ENCODE measurements at regions not wholly inside any gene's neighbourhood (a gene's known extent, or its start where the extent isn't known, plus 50 kb on each side); places are given as distances from the start of the nearest gene placed in this dataset.
"Not testable (repeated sequence)": the region's sequence is repeated elsewhere in the genome, so short reads cannot be mapped to it uniquely, and the experiment has no call there.

- DNase-seq (ENCODE audit: low read depth, low spot score), result no peak
- no peak overlapping the region for H3K4me3 ChIP-seq (ENCODE audit: low read depth, low read length)
- ChIA-PET POLR2A (no interaction called here), CTCF (interaction anchor here (1.2 kb wide), 1 partner anchor 181 kb away, joined by 4 read pairs; no protein-coding TSS in a partner anchor)
- no peak for TF ChIP-seq CTCF (IDR thresholded peaks at IDR 0.05; ENCODE audit: insufficient read depth, low read length, missing control alignments)
These were observed 66.3 kb upstream of the LIFR start for GRCh38 chr5:38622723-38623129.

GRCh38 chr5:38624541-38624940 lies 68.1 kb upstream of the LIFR start:
- POLR2A ChIA-PET; DNase-seq (ENCODE audit: low read depth, low spot score); H3K4me3 ChIP-seq (ENCODE audit: low read depth, low read length): not testable (repeated sequence)
- CTCF ChIA-PET, result interaction anchor here (0.6 kb wide), 1 partner anchor 361 kb away, joined by 3 read pairs; no protein-coding TSS in a partner anchor

GRCh38 chr5:38631376-38631775 lies 74.9 kb upstream of the LIFR start:
- CTCF ChIA-PET; POLR2A ChIA-PET; H3K4me3 ChIP-seq (ENCODE audit: low read depth, low read length); DNase-seq (ENCODE audit: low read depth, low spot score): not testable (repeated sequence)

- ChIA-PET CTCF (interaction anchor here (1.3 kb wide), 1 partner anchor 193 kb away, joined by 4 read pairs; no protein-coding TSS in a partner anchor), POLR2A (no interaction called here)
- no peak overlapping the region for H3K4me3 ChIP-seq (ENCODE audit: low read depth, low read length)
- no peak for TF ChIP-seq CTCF (IDR thresholded peaks at IDR 0.05; ENCODE audit: insufficient read depth, low read length, missing control alignments)
- DNase-seq (ENCODE audit: low read depth, low spot score), result no peak
These were observed 78.3 kb upstream of the LIFR start for GRCh38 chr5:38634568-38635369.

GRCh38 chr5:38636626-38637025 lies 80.2 kb upstream of the LIFR start:
- ChIA-PET CTCF (no interaction called here), POLR2A (no interaction called here)
- H3K4me3 ChIP-seq (ENCODE audit: low read depth, low read length), result no peak overlapping the region
- DNase-seq (ENCODE audit: low read depth, low spot score), result no peak
- no peak for TF ChIP-seq CTCF (IDR thresholded peaks at IDR 0.05; ENCODE audit: insufficient read depth, low read length, missing control alignments)

- POLR2A ChIA-PET, result no interaction called here
- no peak for DNase-seq (ENCODE audit: low read depth, low spot score)
- CTCF ChIA-PET, result no interaction called here
- no peak for TF ChIP-seq CTCF (IDR thresholded peaks at IDR 0.05; ENCODE audit: insufficient read depth, low read length, missing control alignments)
- no peak overlapping the region for H3K4me3 ChIP-seq (ENCODE audit: low read depth, low read length)
These were observed 82.2 kb upstream of the LIFR start for GRCh38 chr5:38638656-38639055.

GRCh38 chr5:38639377-38640358 lies 83.2 kb upstream of the LIFR start:
- ChIA-PET POLR2A (no interaction called here), CTCF (no interaction called here)
- no peak overlapping the region for H3K4me3 ChIP-seq (ENCODE audit: low read depth, low read length)
- no peak for TF ChIP-seq CTCF (IDR thresholded peaks at IDR 0.05; ENCODE audit: insufficient read depth, low read length, missing control alignments)
- no peak for DNase-seq (ENCODE audit: low read depth, low spot score)
